A549 (cell line): ENCODE measurements at regions not wholly inside any gene's neighbourhood (a gene's known extent, or its start where the extent isn't known, plus 50 kb on each side); places are given as distances from the start of the nearest gene placed in this dataset.

ENCODE experiments used
- CHD2 ChIP-seq: fragments of 150-350 bp; IDR thresholded peaks from 2 replicates; pipeline ENCODE4 v1.6.1; 2014; ENCODE audit warnings: low read length; ENCODE audit not compliant: partially characterized antibody
- ELK1 ChIP-seq: fragments of 150-350 bp; IDR thresholded peaks from 2 replicates; pipeline ENCODE4 v1.6.1; 2014; ENCODE audit warnings: low read depth, mild to moderate bottlenecking, low read length
- MYC ChIP-seq: IDR thresholded peaks from 2 replicates; pipeline ENCODE4 v1.6.1; 2012; ENCODE audit warnings: mild to moderate bottlenecking, inconsistent platforms, low read length, improper control_type of control experiment, borderline replicate concordance
- NPAS2 ChIP-seq: fragments of 250-450 bp; sonication (Bioruptor Pico); IDR thresholded peaks from 2 replicates; pipeline ENCODE4 v1.8.0; 2022; ENCODE audit warnings: mild to moderate bottlenecking, moderate library complexity, borderline replicate concordance
- POLR2A ChIP-seq: IDR thresholded peaks from 2 replicates; pipeline ENCODE4 v1.6.1; 2012; ENCODE audit warnings: mild to moderate bottlenecking, low read length
- POLR2AphosphoS2 ChIP-seq: conservative IDR thresholded peaks from 2 replicates; pipeline ENCODE4 v1.6.1; 2012; ENCODE audit warnings: low read length, improper control_type of control experiment, inconsistent platforms
- RFX5 ChIP-seq: fragments of 450-650 bp; IDR thresholded peaks from 2 replicates; pipeline ENCODE4 v1.7.1; 2014; ENCODE audit warnings: antibody characterized with exemption, mild to moderate bottlenecking, moderate library complexity
- SREBF2 ChIP-seq: fragments of 450-650 bp; IDR thresholded peaks from 2 replicates; pipeline ENCODE4 v1.6.1; 2014; ENCODE audit warnings: mild to moderate bottlenecking, moderate library complexity
- ZFP36 ChIP-seq: fragments of 450-650 bp; IDR thresholded peaks from 2 replicates; pipeline ENCODE4 v1.6.1; 2014; ENCODE audit warnings: borderline replicate concordance; ENCODE audit not compliant: partially characterized antibody
- TF ChIP-seq, protein P1 (sequence below): IDR thresholded peaks from 2 replicates; pipeline ENCODE4 v1.6.1; 2012
- TF ChIP-seq, protein P2 (sequence below): fragments of >200 bp; sonication (Bioruptor Twin); formaldehyde crosslinking; IDR thresholded peaks from 3 replicates; pipeline ENCODE4 v1.5.1; 2016

DNA sequence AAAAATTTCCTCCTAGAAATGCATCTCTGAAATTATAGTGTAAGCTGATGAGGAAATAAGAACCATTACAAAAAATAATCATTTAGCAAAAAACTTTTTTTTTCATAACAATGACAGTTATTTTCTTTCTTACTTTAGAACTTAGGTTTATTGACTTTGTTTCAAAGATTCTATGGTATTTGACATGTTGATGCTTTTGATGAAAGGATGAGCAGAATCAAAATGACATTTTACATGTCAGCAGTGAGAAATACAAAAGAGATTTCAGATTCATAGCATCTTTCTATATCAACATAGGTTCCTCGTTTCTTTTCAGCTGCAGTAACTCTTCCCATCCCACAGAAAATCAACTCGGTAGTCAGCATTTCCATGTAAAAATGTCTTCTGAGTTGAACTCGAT lies 1226.6 kb upstream of the C9orf72 start:
- TF ChIP-seq SREBF2 (no peak), ZFP36 (no peak), POLR2AphosphoS2 (no peak), ELK1 (no peak), NPAS2 (CRISPR knock-in tag) (no peak), POLR2A (no peak), MYC (no peak), RFX5 (no peak), CHD2 (no peak)
- TF ChIP-seq, protein P1, sequence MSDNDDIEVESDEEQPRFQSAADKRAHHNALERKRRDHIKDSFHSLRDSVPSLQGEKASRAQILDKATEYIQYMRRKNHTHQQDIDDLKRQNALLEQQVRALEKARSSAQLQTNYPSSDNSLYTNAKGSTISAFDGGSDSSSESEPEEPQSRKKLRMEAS, result no peak
- TF ChIP-seq, protein P2, sequence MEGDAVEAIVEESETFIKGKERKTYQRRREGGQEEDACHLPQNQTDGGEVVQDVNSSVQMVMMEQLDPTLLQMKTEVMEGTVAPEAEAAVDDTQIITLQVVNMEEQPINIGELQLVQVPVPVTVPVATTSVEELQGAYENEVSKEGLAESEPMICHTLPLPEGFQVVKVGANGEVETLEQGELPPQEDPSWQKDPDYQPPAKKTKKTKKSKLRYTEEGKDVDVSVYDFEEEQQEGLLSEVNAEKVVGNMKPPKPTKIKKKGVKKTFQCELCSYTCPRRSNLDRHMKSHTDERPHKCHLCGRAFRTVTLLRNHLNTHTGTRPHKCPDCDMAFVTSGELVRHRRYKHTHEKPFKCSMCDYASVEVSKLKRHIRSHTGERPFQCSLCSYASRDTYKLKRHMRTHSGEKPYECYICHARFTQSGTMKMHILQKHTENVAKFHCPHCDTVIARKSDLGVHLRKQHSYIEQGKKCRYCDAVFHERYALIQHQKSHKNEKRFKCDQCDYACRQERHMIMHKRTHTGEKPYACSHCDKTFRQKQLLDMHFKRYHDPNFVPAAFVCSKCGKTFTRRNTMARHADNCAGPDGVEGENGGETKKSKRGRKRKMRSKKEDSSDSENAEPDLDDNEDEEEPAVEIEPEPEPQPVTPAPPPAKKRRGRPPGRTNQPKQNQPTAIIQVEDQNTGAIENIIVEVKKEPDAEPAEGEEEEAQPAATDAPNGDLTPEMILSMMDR, result no peak
